HepG2 (cell line): ENCODE measurements at regions not wholly inside any gene's neighbourhood (a gene's known extent, or its start where the extent isn't known, plus 50 kb on each side); places are given as distances from the start of the nearest gene placed in this dataset.

ENCODE experiments used
- ATAC-seq: fragments of 200-7000 bp; cut with Tn5 transposase; 3 replicates; pipeline ENCODE4 v1.9.1; 2020; ENCODE audit warnings: mild to moderate bottlenecking, moderate library complexity
- BruUV-seq: library from RNA; stranded (reverse); fragments of 400-500 nt; replicated peaks from 2 replicates; lab custom pipeline; 2021; lab: Mats Ljungman, UMichigan
- CTCF ChIA-PET: fragments of 300-600 bp; formaldehyde crosslinking; extraction: SDS; loops from one replicate; lab custom pipeline; 2021; ENCODE audit warnings: low total read pairs, inconsistent platforms, low intra/inter-chr PET ratio; lab: Yijun Ruan, JAX
- POLR2A ChIA-PET: fragments of 350-600 bp; sonication (Branson Sonifier 250); formaldehyde crosslinking; loops from one replicate; lab custom pipeline; 2020; ENCODE audit warnings: antibody characterized with exemption, inconsistent platforms; lab: Yijun Ruan, JAX
- DNase-seq: peaks from one replicate; pipeline ENCODE4 v3.0.0-alpha.2; 2015; ENCODE audit warnings: low spot score
- FAIRE-seq: peaks from 3 replicates; lab custom pipeline; 2011; peaks lifted over from hg19 to GRCh38; lab: Jason Lieb, UNC
- H2AFZ ChIP-seq: one replicate; pipeline ENCODE4 v1.6.1; 2011; ENCODE audit warnings: low read length, inconsistent platforms
- H3K27ac ChIP-seq: fragments of 300-600 bp; 3 replicates; pipeline ENCODE4 v1.8.0; 2011; ENCODE audit warnings: mixed run types, mild to moderate bottlenecking, mixed read lengths, low read length, inconsistent platforms; ENCODE audit not compliant: insufficient read depth; ENCODE audit errors: extremely low read length
- H3K27me3 ChIP-seq, 2 experiments: fragments of 200-600 bp in 1 of 2; 2 replicates in 1 of 2; 3 replicates in 1 of 2; pipeline versions ENCODE4 v1.6.0 to v1.8.0; 2011; ENCODE audit warnings: low read length in 2 of 2, mild to moderate bottlenecking in 2 of 2, moderate library complexity in 2 of 2, inconsistent platforms in 1 of 2; ENCODE audit not compliant: insufficient read depth in 2 of 2, control insufficient read depth in 1 of 2
- H3K36me3 ChIP-seq, 2 experiments: fragments of 200-600 bp in 1 of 2; replicated peaks in 1 of 2; 2 replicates in 1 of 2; 3 replicates in 1 of 2; pipeline versions ENCODE4 v1.5.1 to v1.8.0; 2011; ENCODE audit warnings: low read length in 2 of 2, inconsistent platforms in 1 of 2; ENCODE audit not compliant: insufficient read depth in 2 of 2, control insufficient read depth in 1 of 2
- H3K4me1 ChIP-seq: 2 replicates; pipeline ENCODE4 v1.5.1; 2012; ENCODE audit warnings: low read length, inconsistent platforms; ENCODE audit not compliant: insufficient read depth
- H3K4me2 ChIP-seq: 2 replicates; pipeline ENCODE4 v1.6.0; 2011; ENCODE audit warnings: low read depth, low read length, inconsistent platforms
- H3K4me3 ChIP-seq, 3 experiments: fragments of 200-600 bp in 1 of 3; sonication (generic), shearing (Covaris generic) in 1 of 3; replicated peaks in 1 of 3; 2 replicates each; pipeline ENCODE4 v1.5.1; 2011 to 2016; ENCODE audit warnings: low read length in 3 of 3, inconsistent platforms in 2 of 3, low read depth in 2 of 3, mild to moderate bottlenecking in 2 of 3, control low read depth in 1 of 3, mixed read lengths in 1 of 3; ENCODE audit not compliant: insufficient read depth in 1 of 3
- H3K79me2 ChIP-seq: one replicate; pipeline ENCODE4 v1.6.1; 2011; ENCODE audit warnings: low read length, inconsistent platforms; ENCODE audit not compliant: insufficient read depth
- H3K9ac ChIP-seq: 2 replicates; pipeline ENCODE4 v1.6.0; 2011; ENCODE audit warnings: mild to moderate bottlenecking, low read depth, low read length, inconsistent platforms; ENCODE audit not compliant: insufficient read depth
- H3K9me3 ChIP-seq: 2 replicates; pipeline ENCODE4 v1.5.1; 2012; ENCODE audit warnings: mild to moderate bottlenecking, low read length
- H4K20me1 ChIP-seq: 2 replicates; pipeline ENCODE4 v1.6.0; 2011; ENCODE audit warnings: inconsistent platforms, mild to moderate bottlenecking, low read length, moderate library complexity; ENCODE audit not compliant: insufficient read depth
- ATF3 ChIP-seq: sonication (generic); formaldehyde crosslinking; IDR thresholded peaks from 2 replicates; pipeline ENCODE4 v1.4.0; 2020; ENCODE audit warnings: missing genetic modification reagents
- ATF7-NPFF ChIP-seq: sonication (generic); formaldehyde crosslinking; IDR thresholded peaks from 2 replicates; pipeline ENCODE4 v1.8.1; 2023; ENCODE audit warnings: mild to moderate bottlenecking, low read depth, missing genetic modification reagents, moderate library complexity
- HDAC1 ChIP-seq: sonication (generic); formaldehyde crosslinking; IDR thresholded peaks from 2 replicates; pipeline ENCODE4 v1.5.1; 2020; ENCODE audit warnings: mild to moderate bottlenecking, missing genetic modification reagents
- HES4 ChIP-seq: sonication (generic); formaldehyde crosslinking; IDR thresholded peaks from 2 replicates; pipeline ENCODE4 v1.9.0; 2021; ENCODE audit warnings: mild to moderate bottlenecking, missing genetic modification reagents, borderline replicate concordance
- KAT2B ChIP-seq: fragments of 150-350 bp; IDR thresholded peaks from 2 replicates; pipeline ENCODE4 v1.6.1; 2014; ENCODE audit warnings: low read depth, low read length, borderline replicate concordance
- RFX1 ChIP-seq: fragments of 450-650 bp; IDR thresholded peaks from 2 replicates; pipeline ENCODE4 v1.6.1; 2017
- RFXANK ChIP-seq: IDR thresholded peaks from 2 replicates; pipeline ENCODE4 v1.6.1; 2016
- SIX1 ChIP-seq: sonication (generic); formaldehyde crosslinking; IDR thresholded peaks from 2 replicates; pipeline ENCODE4 v1.4.0; 2020; ENCODE audit warnings: missing genetic modification reagents, borderline replicate concordance
- SUZ12 ChIP-seq: fragments of 150-350 bp; IDR thresholded peaks from 2 replicates; pipeline ENCODE4 v1.6.1; 2014; ENCODE audit warnings: low read depth, low read length
- ZNF234 ChIP-seq: sonication (generic); formaldehyde crosslinking; conservative IDR thresholded peaks from 2 replicates; pipeline ENCODE4 v1.5.1; 2020; ENCODE audit warnings: mild to moderate bottlenecking, missing genetic modification reagents
- ZNF597 ChIP-seq: sonication (generic); formaldehyde crosslinking; IDR thresholded peaks from 2 replicates; pipeline ENCODE4 v1.5.0; 2020; ENCODE audit warnings: missing genetic modification reagents
- ZNF703 ChIP-seq: sonication (generic); formaldehyde crosslinking; IDR thresholded peaks from 2 replicates; pipeline ENCODE4 v1.5.1; 2020; ENCODE audit warnings: missing genetic modification reagents, mild to moderate bottlenecking, moderate library complexity, borderline replicate concordance
- ZNF761 ChIP-seq: sonication (generic); formaldehyde crosslinking; conservative IDR thresholded peaks from 2 replicates; pipeline ENCODE4 v1.4.0; 2020; ENCODE audit warnings: mild to moderate bottlenecking, missing genetic modification reagents
- WGBS: methylation state at CpG from one replicate; pipeline ENCODE4 v1.1.6; 2017; ENCODE audit warnings: low lambda C conversion rate; 5-methylcytosine and 5-hydroxymethylcytosine counted together
- in situ Hi-C: cut with HindIII; loops from 2 replicates; pipeline ENCODE4 v1.10.0; 2017; ENCODE audit warnings: low pct_unique_long_range_greater_than_20kb; ENCODE audit not compliant: extremely low pct_ligation_motif_present
- intact Hi-C: fragments of 100-400 bp; cut with micrococcal nuclease; formaldehyde crosslinking; loops from one replicate; pipeline ENCODE4 v1.10.0; 2022; ENCODE audit not compliant: unreplicated experiment
- TF ChIP-seq, protein P1 (sequence below), 2 experiments: sonication (generic) in 1 of 2; formaldehyde crosslinking in 1 of 2; IDR thresholded peaks; 2 replicates each; pipeline versions ENCODE4 v1.4.0 to v1.6.1; 2018 to 2020; ENCODE audit warnings: missing genetic modification reagents in 2 of 2, borderline replicate concordance in 1 of 2, low read depth in 1 of 2, mild to moderate bottlenecking in 1 of 2, missing biosample characterization in 1 of 2

DNA sequence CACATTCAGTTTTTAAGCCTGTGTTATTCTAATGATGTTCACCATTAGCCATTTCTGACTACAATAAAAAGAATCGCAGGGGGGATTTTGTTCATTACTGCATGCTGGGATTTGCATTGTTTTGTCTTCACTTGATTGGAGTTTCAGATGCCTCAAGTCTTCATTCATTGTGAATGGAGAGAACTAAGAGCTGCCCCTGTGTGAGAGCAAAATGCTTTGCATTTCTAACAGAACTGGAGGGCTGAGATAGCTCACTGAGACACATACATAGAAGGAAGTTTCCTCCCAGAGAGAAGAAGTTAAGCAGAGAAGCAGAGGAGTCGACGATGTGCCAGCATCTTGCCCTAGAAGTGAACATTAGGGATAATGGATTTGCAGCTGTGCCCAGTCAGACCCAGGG lies 113.5 kb upstream of the GATB start:
- intact Hi-C loops (no loop called here), in situ Hi-C loops (no loop called here)
- BruUV-seq = no TSS peak
- DNase-seq (no peak), ATAC-seq (no peak), FAIRE-seq (no peak)
- Histone ChIP-seq H3K27me3 (peaks cover 3 to 29% of the 10 kb centered on the region in 2 experiments; a peak in 4 of 5 replicates), H3K9ac (no peak overlapping the region), H3K4me1 (no peaks in the 10 kb centered on the region), H3K27ac (no peak overlapping the region), H2AFZ (no peak overlapping the region), H3K36me3 (no peaks in the 10 kb centered on the region), H3K4me2 (no peak overlapping the region), H3K4me3 (no peak overlapping the region), H3K79me2 (no peaks in the 10 kb centered on the region), H3K9me3 (no peaks in the 10 kb centered on the region), H4K20me1 (no peaks in the 10 kb centered on the region)
- POLR2A ChIA-PET = no interaction called here
- 11% methylated on average over 3 of the region's 3 CpGs for WGBS
- TF ChIP-seq ZNF234 (no peak), ATF7-NPFF (CRISPR knock-in tag) (no peak), ZNF703 (CRISPR knock-in tag) (no peak), SIX1 (CRISPR knock-in tag) (no peak), RFX1 (no peak), HES4 (CRISPR knock-in tag) (no peak), ZNF597 (CRISPR knock-in tag) (no peak), ZNF761 (CRISPR knock-in tag) (no peak), KAT2B (no peak), SUZ12 (no peak), HDAC1 (CRISPR knock-in tag) (no peak), RFXANK (CRISPR knock-in tag) (no peak), ATF3 (CRISPR knock-in tag) (no peak)
- TF ChIP-seq, protein P1, sequence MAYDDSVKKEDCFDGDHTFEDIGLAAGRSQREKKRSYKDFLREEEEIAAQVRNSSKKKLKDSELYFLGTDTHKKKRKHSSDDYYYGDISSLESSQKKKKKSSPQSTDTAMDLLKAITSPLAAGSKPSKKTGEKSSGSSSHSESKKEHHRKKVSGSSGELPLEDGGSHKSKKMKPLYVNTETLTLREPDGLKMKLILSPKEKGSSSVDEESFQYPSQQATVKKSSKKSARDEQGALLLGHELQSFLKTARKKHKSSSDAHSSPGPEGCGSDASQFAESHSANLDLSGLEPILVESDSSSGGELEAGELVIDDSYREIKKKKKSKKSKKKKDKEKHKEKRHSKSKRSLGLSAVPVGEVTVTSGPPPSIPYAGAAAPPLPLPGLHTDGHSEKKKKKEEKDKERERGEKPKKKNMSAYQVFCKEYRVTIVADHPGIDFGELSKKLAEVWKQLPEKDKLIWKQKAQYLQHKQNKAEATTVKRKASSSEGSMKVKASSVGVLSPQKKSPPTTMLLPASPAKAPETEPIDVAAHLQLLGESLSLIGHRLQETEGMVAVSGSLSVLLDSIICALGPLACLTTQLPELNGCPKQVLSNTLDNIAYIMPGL (CRISPR knock-in tag; IDR thresholded peaks at IDR 0.05; ENCODE audit: borderline replicate concordance in 1 of 2, low read depth in 1 of 2) = no peak
- CTCF ChIA-PET = no interaction called here
